ENCODE measurements at regions not wholly inside any gene's neighbourhood (a gene's known extent, or its start where the extent isn't known, plus 50 kb on each side); places are given as distances from the start of the nearest gene placed in this dataset.
A peak's percentile ranks its signal among the peaks of the same experiment; 100 is the strongest.
"Not testable (repeated sequence)": the region's sequence is repeated elsewhere in the genome, so short reads cannot be mapped to it uniquely, and the experiment has no call there.

DNA sequence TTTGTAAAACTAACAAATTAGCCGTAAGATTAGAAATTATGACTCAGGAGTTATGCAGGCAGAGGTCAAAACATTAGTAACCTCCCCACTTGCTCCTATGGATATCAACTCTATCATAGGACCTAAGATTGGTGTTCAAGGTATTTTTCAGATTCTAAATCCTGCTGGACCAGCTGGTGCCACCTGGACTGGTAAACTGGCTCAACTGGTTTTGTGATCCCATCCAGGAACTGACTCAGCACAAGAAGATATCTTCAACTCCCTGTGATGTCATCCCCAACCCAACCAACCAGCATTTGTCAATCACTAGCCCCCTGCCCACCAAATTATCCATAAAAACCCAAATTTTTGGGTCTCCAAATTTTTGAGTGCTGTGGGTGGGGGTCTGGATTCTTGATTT lies 98.1 kb upstream of the OR4E1 start:
- no peak for TF ChIP-seq CTCF (conservative IDR thresholded peaks at IDR 0.05; ENCODE audit: low read depth)
- DNase-seq (ENCODE audit: low spot score) = peak; percentile 57
- no peak overlapping the region for H3K27ac ChIP-seq
- ChIA-PET CTCF (interaction anchor here (0.5 to 0.8 kb wide), 2 partner anchors 23 to 1465 kb away, joined by 3 to 5 read pairs; no protein-coding TSS in a partner anchor), POLR2A (ENCODE audit: low non-redundant PET) (no interaction called here)

- CTCF ChIA-PET = interaction anchor here (0.6 kb wide), 1 partner anchor 213 kb away, joined by 5 read pairs; no protein-coding TSS in a partner anchor
- no peak overlapping the region for H3K27ac ChIP-seq
- POLR2A ChIA-PET (ENCODE audit: low non-redundant PET) = no interaction called here
- no peak for DNase-seq (ENCODE audit: low spot score)
- no peak for TF ChIP-seq CTCF (conservative IDR thresholded peaks at IDR 0.05; ENCODE audit: low read depth)
These were observed 95.2 kb upstream of the OR4E1 start for GRCh38 chr14:21768875-21769257.

- CTCF ChIA-PET = interaction anchor here (0.6 to 1.1 kb wide), 3 partner anchors 9 to 15 kb away, joined by 3 to 5 read pairs (median 3); no protein-coding TSS in a partner anchor
- POLR2A ChIA-PET (ENCODE audit: low non-redundant PET) = no interaction called here
- TF ChIP-seq CTCF (conservative IDR thresholded peaks at IDR 0.05; ENCODE audit: low read depth) = peak; percentile 25; the same call in 1 of the 2 replicates
- peak; percentile 42 for DNase-seq (ENCODE audit: low spot score)
- H3K27ac ChIP-seq = no peak overlapping the region
These were observed 94.7 kb upstream of the OR4E1 start for GRCh38 chr14:21768116-21768874.

DNA sequence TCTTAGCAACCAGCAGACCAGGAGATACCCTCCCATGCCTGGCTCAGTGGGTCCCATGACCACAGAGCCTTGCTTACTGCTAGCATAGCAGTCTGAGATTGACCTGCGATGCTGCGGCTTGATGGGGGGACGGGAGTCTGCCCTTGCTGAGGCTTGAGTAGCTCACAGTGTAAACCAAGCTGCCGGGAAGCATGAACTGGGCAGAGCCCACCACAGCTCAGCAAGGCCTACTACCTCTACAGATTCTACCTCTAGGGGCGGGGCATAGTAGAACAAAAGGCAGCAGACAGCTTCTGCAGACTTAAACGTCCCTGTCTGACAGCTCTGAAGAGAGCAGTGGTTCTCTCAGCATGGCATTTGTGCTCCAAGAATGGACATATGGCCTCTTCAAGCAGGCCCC lies 86.7 kb upstream of the OR4E1 start:
- DNase-seq (ENCODE audit: low spot score); POLR2A ChIA-PET (ENCODE audit: low non-redundant PET); H3K27ac ChIP-seq: not testable (repeated sequence)
- CTCF ChIA-PET = interaction anchor here (0.7 to 1.3 kb wide), 3 partner anchors 13 to 656 kb away, joined by 3 to 4 read pairs (median 3); no protein-coding TSS in a partner anchor

GRCh38 chr14:21749306-21749868 lies 75.8 kb upstream of the OR4E1 start:
- POLR2A ChIA-PET (ENCODE audit: low non-redundant PET) = no interaction called here
- no peak for TF ChIP-seq CTCF (conservative IDR thresholded peaks at IDR 0.05; ENCODE audit: low read depth)
- CTCF ChIA-PET = interaction anchor here (0.8 to 2.0 kb wide), 6 partner anchors 14 to 172 kb away, joined by 3 to 6 read pairs (median 4); no protein-coding TSS in a partner anchor
- DNase-seq (ENCODE audit: low spot score) = no peak
- no peak overlapping the region for H3K27ac ChIP-seq

GRCh38 chr14:21748869-21749303 lies 75.3 kb upstream of the OR4E1 start:
- no peak overlapping the region for H3K27ac ChIP-seq
- CTCF ChIA-PET = interaction anchor here (0.8 to 2.0 kb wide), 6 partner anchors 13 to 172 kb away, joined by 3 to 6 read pairs (median 4); no protein-coding TSS in a partner anchor
- DNase-seq (ENCODE audit: low spot score) = peak; percentile 27
- POLR2A ChIA-PET (ENCODE audit: low non-redundant PET) = no interaction called here
- peak; percentile 67 for TF ChIP-seq CTCF (conservative IDR thresholded peaks at IDR 0.05; ENCODE audit: low read depth)
